K562 (cell line): ENCODE measurements at regions not wholly inside any gene's neighbourhood (a gene's known extent, or its start where the extent isn't known, plus 50 kb on each side); places are given as distances from the start of the nearest gene placed in this dataset.

ENCODE experiments used
- ATAC-seq: fragments of 200-7000 bp; cut with Tn5 transposase; 3 replicates; pipeline ENCODE4 v1.9.1; 2020; ENCODE audit warnings: moderate library complexity
- BruUV-seq: library from RNA; stranded (reverse); fragments of 400-500 nt; replicated peaks from 2 replicates; lab custom pipeline; 2021; lab: Mats Ljungman, UMichigan
- CTCF ChIA-PET: fragments of 300-600 bp; formaldehyde crosslinking; extraction: SDS; loops from one replicate; lab custom pipeline; 2021; ENCODE audit warnings: low intra/inter-chr PET ratio; lab: Yijun Ruan, JAX
- POLR2A ChIA-PET: fragments of 300-600, 350-650 bp; sonication (Branson Sonifier 250); formaldehyde crosslinking; extraction: SDS; loops from one replicate; lab custom pipeline; 2021; ENCODE audit warnings: antibody characterized with exemption, inconsistent platforms; lab: Yijun Ruan, JAX
- DNase-seq, 4 experiments: peaks; one replicate each; pipeline versions ENCODE4 v3.0.0 to v3.0.0-alpha.2; 2011 to 2018; ENCODE audit warnings: low spot score in 3 of 4, mixed read lengths in 3 of 4; ENCODE audit errors: extremely low read depth in 1 of 4
- FAIRE-seq: peaks from 2 replicates; lab custom pipeline; 2011; peaks lifted over from hg19 to GRCh38; lab: Jason Lieb, UNC
- H2AFZ ChIP-seq: 2 replicates; pipeline ENCODE4 v1.6.0; 2011; ENCODE audit warnings: low read depth, low read length, control low read depth, inconsistent platforms
- H3K27ac ChIP-seq: fragments of 200-600 bp; 3 replicates; pipeline ENCODE4 v1.8.0; 2011; ENCODE audit warnings: low read depth, mild to moderate bottlenecking, control low read depth, inconsistent platforms, low read length, moderate library complexity, mixed read lengths; ENCODE audit errors: extremely low read depth
- H3K27me3 ChIP-seq, 2 experiments: fragments of 300-600 bp in 1 of 2; 2 replicates in 1 of 2; 3 replicates in 1 of 2; pipeline versions ENCODE4 v1.6.0 to v1.8.0; 2011; ENCODE audit warnings: inconsistent platforms in 2 of 2, low read length in 2 of 2, mild to moderate bottlenecking in 1 of 2, mixed read lengths in 1 of 2, moderate library complexity in 1 of 2; ENCODE audit not compliant: control insufficient read depth in 2 of 2, insufficient read depth in 2 of 2
- H3K36me3 ChIP-seq: fragments of 300-600 bp; 3 replicates; pipeline ENCODE4 v1.8.0; 2011; ENCODE audit warnings: mild to moderate bottlenecking, low read length, inconsistent platforms; ENCODE audit not compliant: control insufficient read depth, insufficient read depth
- H3K4me1 ChIP-seq, 2 experiments: fragments of 200-600 bp in 1 of 2; replicated peaks in 1 of 2; 2 replicates in 1 of 2; 3 replicates in 1 of 2; pipeline versions ENCODE4 v1.5.1 to v1.8.0; 2011; ENCODE audit warnings: inconsistent platforms in 2 of 2, low read length in 2 of 2, mild to moderate bottlenecking in 1 of 2, mixed read lengths in 1 of 2, moderate library complexity in 1 of 2; ENCODE audit not compliant: control insufficient read depth in 2 of 2, insufficient read depth in 2 of 2
- H3K4me2 ChIP-seq: 2 replicates; pipeline ENCODE4 v1.6.1; 2011; ENCODE audit warnings: low read length, control low read depth, inconsistent platforms, mixed read lengths; ENCODE audit not compliant: insufficient read depth
- H3K4me3 ChIP-seq: fragments of 200-600 bp; sonication (generic), shearing (Covaris generic); 2 replicates; pipeline ENCODE4 v1.5.1; 2016; ENCODE audit warnings: control low read depth, inconsistent platforms
- H3K79me2 ChIP-seq: fragments of 200-600 bp; 3 replicates; pipeline ENCODE4 v1.8.0; 2011; ENCODE audit warnings: low read length, inconsistent platforms; ENCODE audit not compliant: control insufficient read depth, insufficient read depth
- H3K9ac ChIP-seq, 2 experiments: 2 replicates each; pipeline versions ENCODE4 v1.6.0 to v1.6.1; 2011; ENCODE audit warnings: low read depth in 2 of 2, low read length in 2 of 2, control low read depth in 1 of 2, inconsistent platforms in 1 of 2, mild to moderate bottlenecking in 1 of 2, mixed read lengths in 1 of 2; ENCODE audit not compliant: insufficient read depth in 1 of 2
- H3K9me1 ChIP-seq: one replicate; pipeline ENCODE4 v1.6.0; 2011; ENCODE audit warnings: inconsistent platforms, mild to moderate bottlenecking, low read length, moderate library complexity; ENCODE audit not compliant: control insufficient read depth, insufficient read depth
- H3K9me3 ChIP-seq: replicated peaks from 2 replicates; pipeline ENCODE4 v1.5.1; 2011; ENCODE audit warnings: low read depth, low read length, inconsistent platforms; ENCODE audit not compliant: control insufficient read depth, insufficient read depth
- H4K20me1 ChIP-seq: replicated peaks from 2 replicates; pipeline ENCODE4 v1.6.1; 2011; ENCODE audit warnings: low read length, inconsistent platforms, mixed read lengths; ENCODE audit not compliant: control insufficient read depth, insufficient read depth
- ASH1L ChIP-seq: fragments of 450-650 bp; IDR thresholded peaks from 2 replicates; pipeline ENCODE4 v1.6.1; 2018; ENCODE audit warnings: borderline replicate concordance, mild to moderate bottlenecking, low read depth; ENCODE audit not compliant: partially characterized antibody
- ETV5 ChIP-seq: sonication (generic); formaldehyde crosslinking; IDR thresholded peaks from 2 replicates; pipeline ENCODE4 v1.4.0; 2020; ENCODE audit warnings: low read depth, mild to moderate bottlenecking, missing genetic modification reagents
- NR4A1 ChIP-seq, 2 experiments: fragments of 250-450 bp in 1 of 2; fragments of 450-650 bp in 1 of 2; sonication (Bioruptor Pico) in 1 of 2; IDR thresholded peaks; 2 replicates each; pipeline versions ENCODE4 v1.4.0 to v1.6.1; 2016 to 2020; ENCODE audit warnings: mild to moderate bottlenecking in 2 of 2, missing compliant biosample characterization in 1 of 2, missing genetic modification characterization in 1 of 2, moderate library complexity in 1 of 2
- PCBP2 ChIP-seq: fragments of 200-400 bp; formaldehyde crosslinking; IDR thresholded peaks from 2 replicates; pipeline ENCODE4 v1.6.1; 2018; ENCODE audit warnings: low read length, low read depth, mild to moderate bottlenecking, moderate library complexity; ENCODE audit not compliant: poor library complexity, severe bottlenecking
- PRPF4 ChIP-seq: fragments of 200-400 bp; formaldehyde crosslinking; IDR thresholded peaks from one replicate; pipeline ENCODE4 v1.6.1; 2017; ENCODE audit warnings: low read length, low read depth, mild to moderate bottlenecking; ENCODE audit not compliant: insufficient read depth, poor library complexity, severe bottlenecking
- ZBTB17 ChIP-seq: fragments of 450-650 bp; formaldehyde crosslinking; IDR thresholded peaks from 2 replicates; pipeline ENCODE4 v1.4.0; 2020; ENCODE audit warnings: mild to moderate bottlenecking
- WGBS: fragments of 100-300 bp; shearing (Covaris generic); methylation state at CpG from one replicate; pipeline ENCODE4 v1.1.6; 2016; ENCODE audit warnings: low coverage, mixed read lengths; ENCODE audit not compliant: insufficient coverage; ENCODE audit errors: missing lambda C conversion rate; 5-methylcytosine and 5-hydroxymethylcytosine counted together
- in situ Hi-C: fragments of 300-500 bp; cut with MboI; formaldehyde crosslinking; loops from 4 replicates; pipeline ENCODE4 v1.15.0; 2018; ENCODE audit warnings: inconsistent platforms, mixed read lengths
- intact Hi-C: fragments of 100-400 bp; cut with micrococcal nuclease; formaldehyde crosslinking; loops from 2 replicates; pipeline ENCODE4 v1.14.2; 2022

GRCh38 chr12:90174198-90174510, 465.5 kb upstream of the ATP2B1 start:
- no peaks in the 10 kb centered on the region for H3K4me1 ChIP-seq
- no peak overlapping the region for H3K9ac ChIP-seq
- intact Hi-C loops (no loop called here), in situ Hi-C loops (no loop called here)
- no peak for TF ChIP-seq PCBP2
- no peak for TF ChIP-seq ETV5
- TF ChIP-seq ZBTB17 (CRISPR knock-in tag) = no peak
- no peak for TF ChIP-seq NR4A1 (CRISPR knock-in tag; IDR thresholded peaks at IDR 0.05)
- TF ChIP-seq NR4A1 (tag; IDR thresholded peaks at IDR 0.05) = no peak
- no peak for TF ChIP-seq ASH1L
- TF ChIP-seq PRPF4 = no peak
- H3K9me1 ChIP-seq = no peaks in the 10 kb centered on the region
- BruUV-seq = no TSS peak
- no peak overlapping the region for H3K4me2 ChIP-seq
- ATAC-seq = no peak
- ChIA-PET CTCF (no interaction called here), POLR2A (no interaction called here)
- no peak overlapping the region for H3K4me3 ChIP-seq
- DNase-seq = no peak
- no peak overlapping the region for H3K27ac ChIP-seq
- FAIRE-seq = no peak
- no peaks in the 10 kb centered on the region for H4K20me1 ChIP-seq
- H3K27me3 ChIP-seq = no peaks in the 10 kb centered on the region
- H3K9me3 ChIP-seq = no peaks in the 10 kb centered on the region
- no peak overlapping the region for H2AFZ ChIP-seq
- no peaks in the 10 kb centered on the region for H3K79me2 ChIP-seq
- H3K36me3 ChIP-seq = no peaks in the 10 kb centered on the region
- 0% methylated on average over 1 of the region's 1 CpG for WGBS
